Mucosa of gallbladder (tissue), 1 donor: ENCODE measurements at regions not wholly inside any gene's neighbourhood (a gene's known extent, or its start where the extent isn't known, plus 50 kb on each side); places are given as distances from the start of the nearest gene placed in this dataset.
"Not testable (repeated sequence)": the region's sequence is repeated elsewhere in the genome, so short reads cannot be mapped to it uniquely, and the experiment has no call there.

Experiments
- DNase-seq: peaks from one replicate; pipeline ENCODE4 v3.0.0-alpha.2; 2020; ENCODE audit warnings: low spot score
- donor health status: DM: no; HTN: no; CAD: no.

- DNase-seq, result no peak
These were observed 79.1 kb upstream of the ALX4 start for GRCh38 chr11:44388828-44389657.

GRCh38 chr11:44389963-44390605 lies 80.1 kb upstream of the ALX4 start:
- no peak for DNase-seq

GRCh38 chr11:44391004-44391403 lies 81.1 kb upstream of the ALX4 start:
- not testable (repeated sequence) for DNase-seq

- not testable (repeated sequence) for DNase-seq
These were observed 86.8 kb upstream of the ALX4 start for GRCh38 chr11:44396746-44397145.

GRCh38 chr11:44397586-44398178 lies 87.7 kb upstream of the ALX4 start:
- DNase-seq, result no peak

GRCh38 chr11:44398266-44399030 lies 88.5 kb upstream of the ALX4 start:
- no peak for DNase-seq

- no peak for DNase-seq
These were observed 90.0 kb upstream of the ALX4 start for GRCh38 chr11:44399968-44400367.

GRCh38 chr11:44400431-44400830 lies 90.5 kb upstream of the ALX4 start:
- no peak for DNase-seq

GRCh38 chr11:44402466-44403075 lies 92.6 kb upstream of the ALX4 start:
- no peak for DNase-seq

- DNase-seq, result no peak
These were observed 93.2 kb upstream of the ALX4 start for GRCh38 chr11:44403176-44403575.

GRCh38 chr11:44403587-44404273 lies 93.8 kb upstream of the ALX4 start:
- no peak for DNase-seq

- DNase-seq, result no peak
These were observed 94.4 kb upstream of the ALX4 start for GRCh38 chr11:44404301-44404700.

- no peak for DNase-seq
These were observed 94.9 kb upstream of the ALX4 start for GRCh38 chr11:44404736-44405395.

GRCh38 chr11:44407211-44407996 lies 97.5 kb upstream of the ALX4 start:
- no peak for DNase-seq

- no peak for DNase-seq
These were observed 98.2 kb upstream of the ALX4 start for GRCh38 chr11:44408141-44408540.

- no peak for DNase-seq
These were observed 99.0 kb upstream of the ALX4 start for GRCh38 chr11:44408711-44409470.

- no peak for DNase-seq
These were observed 99.8 kb upstream of the ALX4 start for GRCh38 chr11:44409558-44410236.

GRCh38 chr11:44416776-44417175 lies 106.8 kb upstream of the ALX4 start:
- DNase-seq, result no peak
